NCI-H510A treated with DMSO at 0.1 percent for 48 hours (cell line): ENCODE measurements at regions not wholly inside any gene's neighbourhood (a gene's known extent, or its start where the extent isn't known, plus 50 kb on each side); places are given as distances from the start of the nearest gene placed in this dataset.
"Not testable (repeated sequence)": the region's sequence is repeated elsewhere in the genome, so short reads cannot be mapped to it uniquely, and the experiment has no call there.

ENCODE experiments used
- DNase-seq: peaks from one replicate; lab custom pipeline; 2025; lab: John Stamatoyannopoulos, UW

DNA sequence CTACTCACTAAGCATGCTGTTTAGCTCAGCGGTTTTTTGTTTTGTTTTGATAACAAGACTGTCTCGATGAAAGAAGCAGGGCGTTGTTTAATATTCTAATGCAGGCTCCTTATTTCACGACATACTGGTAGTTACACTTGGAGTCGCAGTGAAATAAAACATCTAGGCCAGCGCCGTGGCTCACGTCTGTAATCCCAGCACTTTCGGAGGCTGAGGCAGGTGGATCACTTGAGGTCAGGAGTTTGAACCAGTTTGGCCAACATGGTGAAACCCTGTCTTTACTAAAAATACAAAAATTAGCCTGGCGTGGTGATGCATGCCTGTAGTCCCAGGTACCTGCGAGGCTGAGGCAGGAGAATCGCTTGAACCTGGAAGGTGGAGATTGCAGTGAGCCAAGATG is 145.8 kb downstream of the MYCN start:
- not testable (repeated sequence) for DNase-seq

DNA sequence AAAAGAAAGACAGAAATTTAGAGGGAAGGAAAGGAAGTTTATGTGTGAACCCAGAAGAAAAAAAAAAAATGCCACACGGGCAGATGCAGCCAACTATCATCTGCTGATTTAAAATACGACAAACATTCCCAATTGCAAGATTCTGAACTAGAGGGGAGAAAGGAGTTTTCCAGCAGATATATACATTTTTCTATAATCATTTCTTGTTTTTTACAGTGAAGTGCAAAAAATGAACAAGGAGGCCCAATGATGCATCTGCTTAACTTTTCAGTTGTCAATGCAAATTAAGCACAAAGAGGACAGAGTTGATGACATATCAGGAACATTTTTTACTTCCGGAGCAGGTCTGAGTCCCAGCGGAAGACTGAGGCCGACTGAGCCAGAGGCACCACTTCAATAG is 144.7 kb downstream of the MYCN start:
- DNase-seq: no peak

DNA sequence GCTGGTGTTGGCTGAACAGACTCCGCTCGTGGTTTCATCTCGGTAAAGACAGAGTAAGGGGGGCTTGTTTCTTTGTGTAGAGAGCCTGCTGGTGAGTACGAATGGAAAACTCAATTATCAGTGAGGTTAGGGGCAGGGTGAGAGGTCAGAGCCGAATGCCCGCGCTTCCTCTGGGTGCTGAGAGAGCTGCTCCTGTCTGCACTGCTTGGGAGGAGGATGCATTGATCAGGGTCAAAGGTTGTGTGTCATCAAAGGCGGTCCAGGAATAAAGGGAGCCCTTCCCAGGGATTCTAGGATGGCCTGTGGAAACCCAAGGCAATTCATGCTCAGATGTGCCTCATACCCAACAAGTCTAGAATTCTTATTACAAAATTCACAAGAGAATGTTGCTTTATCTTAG is 143.9 kb downstream of the MYCN start:
- no peak for DNase-seq

DNA sequence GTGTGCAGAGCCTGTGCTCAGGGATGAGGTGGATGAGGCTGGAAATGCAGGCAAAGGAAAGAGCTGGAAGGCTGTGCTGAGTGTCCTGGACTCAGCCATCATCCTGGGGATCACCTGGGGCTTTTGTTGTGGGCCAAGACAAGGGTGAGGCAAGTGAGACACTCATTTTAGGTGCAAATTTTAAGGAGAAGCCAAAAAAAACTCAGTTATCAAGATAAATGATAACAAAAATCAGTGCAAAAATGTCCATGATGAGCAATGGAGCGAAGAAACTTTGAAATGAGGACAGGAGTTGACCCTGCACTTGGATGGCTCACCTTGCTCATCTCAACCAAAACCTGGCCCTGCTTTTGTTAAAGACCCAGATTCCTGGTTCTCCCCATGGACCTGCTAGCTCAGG is 141.9 kb downstream of the MYCN start:
- no peak for DNase-seq

DNA sequence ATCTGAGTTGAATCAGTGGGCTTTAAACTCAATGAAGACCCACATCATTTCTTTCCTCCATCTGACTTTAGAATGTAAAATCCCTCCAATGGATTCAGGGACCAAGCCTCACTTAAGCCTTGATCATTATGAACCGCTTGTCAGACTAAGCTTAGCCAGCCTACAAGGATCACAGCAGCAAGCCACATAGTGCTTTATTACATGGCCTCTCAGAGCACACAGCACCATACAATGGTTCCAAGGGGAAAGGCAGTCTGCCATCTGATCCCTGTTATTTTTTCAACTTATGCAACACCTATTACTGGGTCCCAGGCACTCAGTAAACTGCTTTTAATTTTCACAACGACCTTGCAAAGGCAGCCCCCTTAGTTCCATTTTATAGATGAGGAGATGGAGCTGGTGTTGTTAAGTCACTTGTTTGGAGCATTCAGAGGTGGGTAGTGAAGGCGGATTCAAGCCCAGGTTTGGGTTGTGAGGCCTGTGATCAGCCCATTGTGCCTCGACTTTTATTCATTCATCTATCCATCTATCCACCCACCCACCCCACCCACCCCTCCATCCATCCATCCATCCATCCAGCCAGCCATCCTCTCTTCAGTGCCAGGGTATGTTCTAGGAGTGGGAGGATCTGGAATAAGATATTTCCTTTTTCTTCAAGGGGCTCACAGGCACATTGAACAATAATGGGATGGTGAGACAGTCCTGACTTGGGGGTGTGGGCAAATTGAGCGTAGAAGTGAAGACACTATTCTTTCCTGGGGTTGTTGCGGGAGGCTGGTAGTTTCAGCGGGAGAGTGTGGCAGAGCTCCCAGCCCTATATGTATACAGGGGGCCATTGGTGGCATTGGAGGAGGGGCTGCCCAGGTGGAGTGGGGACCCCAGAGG is 141.2 kb downstream of the MYCN start:
- DNase-seq: no peak

DNA sequence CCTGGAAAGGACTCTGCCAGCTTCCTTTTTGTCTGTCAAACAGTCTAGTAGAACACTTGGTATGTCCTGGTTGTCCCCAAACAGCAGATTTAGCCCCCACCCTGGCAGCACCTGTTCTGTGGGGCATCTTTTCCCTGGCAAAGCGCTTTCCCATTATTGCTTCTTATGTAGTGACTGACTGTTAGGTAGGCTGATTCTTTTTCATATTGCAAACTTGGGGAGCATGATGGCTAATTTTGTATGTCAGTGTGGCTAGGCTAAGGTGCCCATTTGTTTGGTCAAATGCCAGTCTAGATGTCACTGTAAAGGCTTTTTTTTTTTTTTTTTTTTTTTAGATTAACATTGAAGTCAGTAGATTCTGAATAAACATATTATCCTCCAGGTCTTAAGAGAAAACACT is 140.2 kb downstream of the MYCN start:
- no peak for DNase-seq

DNA sequence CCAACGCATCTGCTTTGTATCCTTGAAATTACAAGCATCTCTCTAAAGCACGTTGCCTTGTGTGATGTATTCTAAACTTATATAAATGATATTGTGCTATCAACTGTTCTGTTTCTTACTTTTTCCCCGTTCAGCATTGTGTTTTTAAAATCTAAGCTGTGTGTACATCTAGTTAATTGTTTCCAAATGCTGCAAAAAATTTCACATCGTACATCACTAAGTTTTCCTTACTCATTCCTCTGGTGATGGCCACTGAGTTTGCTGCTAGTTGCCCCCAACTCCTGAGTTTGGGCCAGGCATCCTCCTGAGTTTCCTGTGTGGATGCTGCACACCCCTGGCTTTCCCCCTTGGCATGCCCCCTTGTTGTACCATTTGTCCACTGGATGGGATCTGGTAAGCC is 139.7 kb downstream of the MYCN start:
- no peak for DNase-seq

DNA sequence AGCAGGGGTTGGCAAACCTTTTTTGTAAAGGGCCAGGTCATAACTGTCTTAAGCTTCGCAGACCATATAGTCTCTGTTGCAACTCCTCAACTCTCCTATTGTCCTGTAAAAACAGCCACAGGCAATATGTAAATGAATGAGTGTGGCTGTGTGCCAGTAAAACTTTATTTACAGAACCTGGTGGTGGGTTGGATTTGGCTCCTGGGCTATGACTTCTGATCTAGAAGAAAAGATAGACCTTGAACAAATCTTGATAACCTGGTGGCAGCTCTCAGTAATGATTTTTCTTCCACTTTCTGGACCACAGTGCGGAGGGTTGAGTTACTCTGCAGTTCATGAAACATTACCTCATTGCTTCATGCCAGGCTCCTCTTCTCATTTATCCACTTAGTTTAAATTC is 139.3 kb downstream of the MYCN start:
- DNase-seq: no peak

DNA sequence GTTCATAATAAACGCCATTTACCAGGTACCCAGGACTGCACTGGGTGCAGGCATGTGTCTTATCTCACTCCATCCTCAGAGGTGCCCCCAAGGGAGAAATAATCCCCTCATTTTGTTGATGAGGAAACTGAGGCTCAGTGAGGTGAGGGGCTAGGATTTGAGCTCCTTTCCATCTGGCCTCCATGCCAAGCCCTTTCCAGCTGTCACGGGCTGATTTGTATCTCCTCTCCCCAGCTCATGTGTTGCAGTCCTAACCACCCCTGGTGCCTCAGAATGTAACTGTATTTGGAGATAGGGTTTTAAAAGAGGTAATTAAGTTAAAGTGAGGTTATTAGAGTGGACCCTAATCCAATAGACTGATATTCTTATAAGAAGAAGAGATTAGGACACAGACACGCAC is 137.3 kb downstream of the MYCN start:
- no peak for DNase-seq

DNA sequence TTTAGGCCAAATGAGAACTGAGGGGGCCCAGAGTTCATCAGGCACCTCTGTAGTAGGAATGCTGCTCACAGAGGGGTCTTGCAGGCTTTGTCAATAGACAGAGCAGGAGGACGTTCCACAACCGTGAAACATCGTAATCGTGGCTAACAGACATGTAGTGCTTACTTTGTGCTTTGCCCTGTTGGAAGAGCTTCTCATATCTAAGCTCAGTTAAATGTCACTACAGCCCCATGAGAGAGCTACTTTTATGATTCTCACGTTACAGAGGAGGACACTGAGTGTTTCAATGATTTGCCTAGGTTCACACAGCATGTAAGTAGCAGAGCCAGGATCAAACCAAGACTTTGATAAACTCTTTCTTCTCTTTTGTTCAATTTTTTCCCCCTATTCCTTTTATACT is 136.6 kb downstream of the MYCN start:
- no peak for DNase-seq

DNA sequence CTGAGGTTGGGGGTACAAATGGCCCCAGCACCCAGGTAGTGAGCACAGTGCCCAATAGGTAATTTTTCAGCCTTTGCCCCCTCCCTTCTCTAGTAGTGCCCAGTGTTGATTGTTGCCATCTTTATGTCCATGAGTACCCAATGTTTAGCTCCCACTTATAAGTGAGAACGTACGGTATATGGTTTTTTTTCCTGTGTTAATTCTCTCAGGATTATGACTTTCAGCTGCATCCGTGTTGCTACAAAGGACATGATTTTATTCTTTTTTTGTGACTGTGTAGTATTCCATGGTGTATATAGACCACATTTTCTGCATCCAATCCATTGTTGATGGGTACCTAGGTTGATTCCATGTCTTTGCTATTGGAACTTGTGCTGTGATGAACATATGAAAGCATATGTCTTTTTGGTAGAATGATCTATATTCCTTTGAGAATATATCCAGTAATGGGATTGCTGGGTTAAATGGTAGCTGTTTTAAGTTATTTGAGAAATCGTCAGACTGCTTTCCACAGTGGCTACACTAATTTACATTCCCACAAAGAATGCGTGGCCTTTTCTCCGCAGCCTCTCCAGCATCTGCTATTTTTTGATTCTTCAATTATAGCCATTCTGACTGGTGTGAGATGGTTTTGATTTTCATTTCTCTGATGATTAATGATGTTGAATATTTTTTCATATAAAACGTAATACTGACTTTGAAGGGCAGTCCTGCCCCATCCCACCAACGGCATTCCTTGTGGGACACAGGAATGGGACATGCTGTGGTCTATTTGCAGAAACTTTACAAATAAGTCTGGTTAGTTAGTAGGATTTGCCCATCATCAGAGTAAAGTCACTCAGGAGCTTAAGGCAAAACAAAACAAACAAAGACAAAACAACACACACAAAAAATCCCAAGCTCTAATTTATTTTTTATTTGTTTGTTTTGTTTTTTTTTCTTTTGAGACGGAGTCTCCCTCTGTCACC is 135.0 kb downstream of the MYCN start:
- no peak for DNase-seq

DNA sequence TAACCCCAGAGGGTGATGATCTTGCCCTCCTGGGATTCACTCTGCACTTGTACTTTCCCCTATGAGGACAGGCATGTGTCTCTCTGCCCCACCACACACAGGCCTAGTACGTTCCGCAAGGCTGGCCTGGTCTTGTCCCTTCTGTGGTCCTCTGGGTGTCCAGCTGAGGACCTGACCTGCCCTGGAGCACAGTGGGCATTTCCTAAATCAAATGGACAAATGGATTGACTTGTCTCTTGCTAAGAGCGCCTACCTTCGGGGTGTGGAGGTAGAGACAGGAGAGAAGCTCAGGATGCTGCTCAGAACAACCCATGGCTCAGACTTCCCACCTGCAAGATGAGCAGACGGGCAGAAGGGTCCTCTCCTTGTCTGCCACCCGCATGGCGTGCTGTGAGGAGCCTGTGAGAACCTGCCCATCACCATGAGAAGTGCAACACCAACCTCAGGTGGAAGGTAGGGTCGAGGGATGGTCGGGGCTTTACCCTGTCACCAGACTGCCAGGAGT is 133.6 kb downstream of the MYCN start:
- no peak for DNase-seq

DNA sequence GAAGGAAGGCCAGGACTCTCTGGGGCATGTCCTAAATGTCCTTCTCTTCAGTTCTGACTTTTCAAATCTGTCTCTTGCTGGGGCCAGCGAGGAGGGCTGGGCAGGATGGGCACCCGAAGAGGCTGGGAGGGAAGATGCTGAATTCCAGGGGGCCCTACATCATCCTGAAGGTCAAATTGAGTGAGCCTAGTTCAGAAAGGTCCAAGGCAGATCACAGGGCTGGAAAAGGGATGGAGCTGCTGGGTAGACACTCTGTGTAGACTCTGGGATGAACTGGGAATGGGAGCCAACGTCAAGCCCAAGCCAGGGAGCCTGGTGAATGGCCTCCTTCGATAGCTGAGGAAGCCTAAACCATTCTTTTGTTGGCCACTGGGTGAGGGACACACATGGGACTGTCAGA is 133.1 kb downstream of the MYCN start:
- no peak for DNase-seq

DNA sequence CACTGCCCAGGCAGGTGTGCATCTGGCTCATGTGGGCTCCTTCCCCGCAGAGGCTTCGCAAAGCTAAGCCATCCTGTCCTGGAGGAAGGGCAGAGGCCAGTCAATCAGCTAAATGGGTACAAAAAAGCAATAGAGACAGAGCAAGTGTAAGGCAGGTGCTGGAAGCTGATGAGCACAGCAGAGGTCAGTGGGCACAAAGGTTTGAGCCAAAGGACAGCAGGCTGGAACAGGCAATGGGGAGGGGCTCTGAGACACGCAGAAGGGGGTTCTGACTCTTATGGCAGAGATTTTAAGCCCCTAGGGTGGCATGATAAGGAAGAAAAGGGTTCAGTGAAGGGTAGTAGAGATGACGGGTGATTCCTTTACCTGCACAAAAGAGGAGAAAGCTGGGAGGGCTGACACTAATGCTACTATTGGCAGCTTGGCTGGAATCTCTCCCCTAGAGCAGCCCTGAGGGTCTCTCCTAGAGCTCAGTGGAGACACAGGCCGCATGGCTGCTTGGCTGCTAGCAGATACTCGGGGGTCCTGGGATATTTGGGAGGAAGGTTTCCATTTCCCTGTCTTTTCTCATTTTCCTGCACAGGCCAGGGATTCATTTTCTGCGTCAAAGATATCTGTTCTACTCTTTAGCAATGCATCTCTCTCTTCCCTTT is 132.4 kb downstream of the MYCN start:
- no peak for DNase-seq

DNA sequence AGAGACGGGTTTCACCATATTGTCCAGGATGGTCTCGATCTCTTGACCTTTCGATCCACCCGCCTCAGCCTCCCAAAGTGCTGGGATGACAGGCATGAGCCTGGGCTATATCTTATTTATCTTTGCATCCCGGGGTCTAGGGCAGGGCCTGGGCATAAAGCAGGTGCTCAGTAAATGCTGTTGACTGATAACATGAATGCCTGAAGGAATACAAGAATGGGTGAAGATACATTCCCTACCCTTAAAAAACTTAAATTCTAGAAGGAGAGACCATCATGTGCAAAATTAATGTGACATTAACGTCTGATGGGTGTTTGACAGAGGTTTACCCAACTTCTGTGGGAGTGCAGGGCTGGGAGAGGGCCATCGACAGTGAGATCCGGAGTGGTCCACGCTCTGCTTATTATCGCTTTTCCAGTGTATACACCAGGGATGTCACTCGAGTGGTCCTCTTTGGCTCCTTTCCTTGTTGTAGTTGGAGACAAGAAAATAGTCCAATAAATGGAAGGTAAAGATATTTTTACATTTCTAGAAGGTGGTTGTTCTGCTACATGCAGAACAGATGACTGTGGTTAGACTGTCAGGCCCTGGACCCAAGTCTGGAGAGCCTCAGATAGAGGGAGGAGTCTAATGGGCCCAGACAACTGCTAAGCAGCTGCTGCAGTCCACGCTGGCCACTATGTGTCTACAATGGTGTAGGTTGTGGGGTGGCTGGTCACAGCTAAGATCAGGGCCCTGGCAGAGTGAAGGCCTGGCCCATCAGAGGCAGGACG is 131.7 kb downstream of the MYCN start:
- DNase-seq: no peak

DNA sequence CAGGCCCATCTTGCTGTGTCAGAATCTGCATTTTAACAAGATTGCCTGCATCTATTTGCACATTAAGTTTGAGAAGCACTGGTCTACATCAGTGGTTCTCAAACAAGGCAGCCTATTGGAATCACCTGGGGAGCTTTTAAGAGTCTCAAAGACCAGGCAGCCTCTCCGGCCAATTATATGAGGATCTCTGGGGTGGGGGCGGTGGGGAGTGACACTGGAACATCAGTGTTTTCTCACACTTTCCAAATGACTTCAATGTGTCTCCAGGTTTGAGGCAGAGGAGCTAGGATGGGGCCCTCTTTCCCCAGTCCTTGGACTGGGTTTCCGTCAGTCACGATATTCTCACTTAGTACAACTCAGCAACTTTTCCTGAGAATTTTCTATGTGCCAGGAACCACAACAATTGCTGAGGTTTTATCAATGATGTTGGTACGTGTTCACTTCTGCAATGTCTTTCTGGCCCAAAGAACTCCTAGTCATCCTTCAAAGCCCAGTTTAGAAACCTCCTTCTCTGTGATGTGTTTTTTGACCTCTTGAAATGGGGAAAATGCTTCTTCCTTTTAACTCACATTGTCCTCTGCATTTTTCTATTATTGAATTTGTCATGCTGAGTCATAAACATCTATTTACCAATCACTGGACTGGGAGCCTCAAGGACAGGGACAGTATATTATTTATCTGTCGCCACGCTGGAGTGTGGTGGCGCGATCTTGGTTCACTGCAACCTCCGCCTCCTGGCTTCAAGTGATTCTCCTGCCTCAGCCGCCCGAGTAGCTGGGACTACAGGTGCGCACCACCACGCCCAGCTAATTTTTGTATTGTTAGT is 130.9 kb downstream of the MYCN start:
- DNase-seq: no peak

DNA sequence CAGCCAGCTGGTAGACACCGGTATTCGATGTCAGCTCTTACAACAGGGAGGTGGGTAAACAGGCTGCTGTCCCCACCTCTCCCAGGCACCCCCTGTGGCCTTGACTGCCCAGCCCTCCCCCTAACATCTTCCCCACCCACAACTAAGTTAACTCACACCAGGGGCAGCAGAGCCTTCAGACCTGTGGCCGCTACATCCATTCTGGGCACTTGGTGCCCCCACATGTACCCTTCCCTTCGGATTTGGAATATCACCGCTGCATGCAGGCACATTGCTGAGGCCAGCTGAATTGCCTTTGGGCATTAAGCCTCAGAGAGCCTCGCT is 130.3 kb downstream of the MYCN start:
- no peak for DNase-seq

DNA sequence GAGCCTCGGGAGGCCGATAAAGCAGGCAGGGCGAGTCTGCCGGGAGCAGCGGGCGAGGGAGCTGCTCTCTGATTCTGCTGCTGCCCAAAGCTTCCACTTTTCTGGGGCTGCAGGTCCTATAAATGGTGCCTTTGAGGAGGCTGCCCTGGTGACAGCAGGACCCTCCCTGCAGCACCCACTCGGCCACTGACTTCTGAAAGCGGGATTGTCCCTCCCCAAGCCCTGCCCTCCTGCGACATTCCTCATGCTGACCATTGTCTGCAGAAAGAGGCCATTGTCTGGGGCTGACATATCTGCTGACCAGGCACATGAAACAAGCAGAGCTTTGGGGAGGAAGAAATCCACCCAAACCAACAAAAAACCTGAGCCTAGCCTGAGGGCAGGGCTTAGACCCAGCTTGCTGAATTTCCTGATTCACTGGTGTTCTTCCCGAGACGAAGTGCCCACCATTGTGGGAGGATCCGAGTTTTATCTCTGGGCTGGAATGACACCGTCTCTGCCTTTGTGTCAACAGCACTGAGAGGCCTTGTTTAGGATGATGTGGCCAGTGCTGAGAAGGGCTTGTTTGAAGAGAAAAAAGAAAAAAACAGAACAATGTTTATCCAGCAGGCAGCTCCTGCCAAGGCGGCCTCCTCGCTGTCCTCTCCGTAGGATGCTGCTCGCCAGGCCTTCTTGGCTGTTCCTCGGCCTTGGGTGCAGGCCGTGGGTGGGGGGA is 129.7 kb downstream of the MYCN start:
- no peak for DNase-seq

DNA sequence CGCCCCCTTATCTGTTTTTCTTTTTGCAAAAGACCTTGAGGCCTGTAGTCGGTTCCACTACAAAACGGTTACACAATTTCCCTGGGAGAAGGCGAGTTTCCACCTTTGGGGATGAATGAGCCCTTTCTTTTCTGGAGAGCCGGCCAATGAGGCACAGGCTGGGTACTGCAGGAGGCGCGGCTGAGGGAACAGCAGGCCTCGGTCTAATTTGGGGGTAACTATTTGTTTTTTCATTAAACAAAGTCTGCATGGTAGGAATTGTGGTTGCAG is 129.2 kb downstream of the MYCN start:
- DNase-seq: no peak

DNA sequence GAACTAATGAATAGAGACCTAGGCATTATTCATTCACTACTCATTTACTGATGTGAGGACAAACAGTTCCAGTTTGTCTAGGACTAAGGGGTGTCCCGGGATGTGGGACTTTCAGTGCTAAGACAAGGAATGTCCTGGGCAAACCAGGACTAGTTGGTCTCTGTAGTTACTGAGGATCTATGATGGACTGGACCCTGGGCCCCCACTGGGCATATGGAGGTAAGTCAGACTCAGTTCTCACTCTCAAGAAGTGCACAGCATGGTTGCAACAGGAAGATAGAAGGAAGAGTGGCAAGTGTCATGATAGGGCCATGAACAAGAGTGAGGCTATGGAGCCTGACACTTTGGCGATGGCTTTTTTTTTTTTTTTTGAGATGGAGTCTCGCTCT is 128.2 kb downstream of the MYCN start:
- no peak for DNase-seq
